ENCODE measurements at regions not wholly inside any gene's neighbourhood (a gene's known extent, or its start where the extent isn't known, plus 50 kb on each side); places are given as distances from the start of the nearest gene placed in this dataset.

DNA sequence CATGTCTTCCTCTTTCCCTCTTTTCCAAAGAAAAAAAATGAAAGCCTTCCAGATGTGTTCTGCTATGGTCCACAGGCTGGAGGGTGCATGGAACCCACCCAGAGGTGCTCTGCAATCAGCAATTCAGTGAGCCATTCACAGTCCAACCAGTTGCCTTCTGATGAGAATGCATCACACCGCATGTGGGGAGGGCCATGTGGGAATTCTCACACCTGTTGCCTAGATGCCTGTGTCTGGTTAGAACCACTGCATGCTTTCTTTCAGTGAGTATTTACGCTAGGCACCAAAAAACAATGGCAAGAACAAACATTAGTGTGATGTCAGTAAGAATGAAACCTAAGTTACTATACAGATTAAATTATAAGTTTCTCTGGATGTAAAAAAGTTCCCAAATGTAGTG is 311.6 kb upstream of the CDYL start:
- no peak for ATAC-seq
- WGBS, 2 donors = 92 to 95% methylated on average over 2 of the region's 2 CpGs
- TF ChIP-seq, protein P1, sequence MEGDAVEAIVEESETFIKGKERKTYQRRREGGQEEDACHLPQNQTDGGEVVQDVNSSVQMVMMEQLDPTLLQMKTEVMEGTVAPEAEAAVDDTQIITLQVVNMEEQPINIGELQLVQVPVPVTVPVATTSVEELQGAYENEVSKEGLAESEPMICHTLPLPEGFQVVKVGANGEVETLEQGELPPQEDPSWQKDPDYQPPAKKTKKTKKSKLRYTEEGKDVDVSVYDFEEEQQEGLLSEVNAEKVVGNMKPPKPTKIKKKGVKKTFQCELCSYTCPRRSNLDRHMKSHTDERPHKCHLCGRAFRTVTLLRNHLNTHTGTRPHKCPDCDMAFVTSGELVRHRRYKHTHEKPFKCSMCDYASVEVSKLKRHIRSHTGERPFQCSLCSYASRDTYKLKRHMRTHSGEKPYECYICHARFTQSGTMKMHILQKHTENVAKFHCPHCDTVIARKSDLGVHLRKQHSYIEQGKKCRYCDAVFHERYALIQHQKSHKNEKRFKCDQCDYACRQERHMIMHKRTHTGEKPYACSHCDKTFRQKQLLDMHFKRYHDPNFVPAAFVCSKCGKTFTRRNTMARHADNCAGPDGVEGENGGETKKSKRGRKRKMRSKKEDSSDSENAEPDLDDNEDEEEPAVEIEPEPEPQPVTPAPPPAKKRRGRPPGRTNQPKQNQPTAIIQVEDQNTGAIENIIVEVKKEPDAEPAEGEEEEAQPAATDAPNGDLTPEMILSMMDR (IDR thresholded peaks at IDR 0.05) = no peak
- DNase-seq = no peak
- Histone ChIP-seq H3K4me1 (peaks cover 5 to 15% (median 12%) of the 10 kb centered on the region in 9 donors), H3K27ac (no peak overlapping the region), H3K9me3 (no peaks in the 10 kb centered on the region), H3K36me3 (no peaks in the 10 kb centered on the region), H3K4me3 (no peak overlapping the region), H3K27me3 (no peaks in the 10 kb centered on the region)
- intact Hi-C loops (cut with DNase I) = loop anchor here in 2 of 10 donors (5.0 to 10.0 kb wide), 4 partner anchors 110 to 470 kb away; no protein-coding TSS in a partner anchor

DNA sequence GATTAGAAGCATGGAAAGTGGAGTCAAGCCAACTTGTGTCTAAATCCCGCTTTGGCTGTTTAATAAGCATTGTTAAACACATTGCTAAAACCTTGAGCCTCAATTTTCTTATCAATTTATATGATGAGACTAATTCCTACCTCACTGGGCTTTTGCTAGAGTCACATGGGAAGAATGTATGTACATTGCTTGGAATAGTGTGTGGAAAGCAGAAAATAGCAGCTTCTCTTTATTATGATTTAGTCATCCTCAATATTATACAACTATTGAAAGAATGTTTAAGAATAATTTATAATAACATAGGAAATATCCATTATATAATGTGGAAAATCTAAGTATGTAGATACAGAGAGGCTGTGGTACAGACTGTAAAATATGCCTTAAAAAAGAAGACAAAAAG is 313.0 kb upstream of the CDYL start:
- DNase-seq = no peak
- intact Hi-C loops (cut with DNase I) = loop anchor here in 2 of 10 donors (5.0 to 10.0 kb wide), 4 partner anchors 108 to 472 kb away; no protein-coding TSS in a partner anchor
- Histone ChIP-seq H3K9me3 (no peaks in the 10 kb centered on the region), H3K4me3 (no peak overlapping the region), H3K27ac (no peak overlapping the region), H3K4me1 (peaks cover 5 to 23% (median 19%) of the 10 kb centered on the region in 9 donors), H3K36me3 (no peaks in the 10 kb centered on the region), H3K27me3 (no peaks in the 10 kb centered on the region)
- WGBS, 2 donors = 90 to 95% methylated on average over 1 of the region's 1 CpG
- TF ChIP-seq, protein P1 (IDR thresholded peaks at IDR 0.05) = no peak
- ATAC-seq = no peak

DNA sequence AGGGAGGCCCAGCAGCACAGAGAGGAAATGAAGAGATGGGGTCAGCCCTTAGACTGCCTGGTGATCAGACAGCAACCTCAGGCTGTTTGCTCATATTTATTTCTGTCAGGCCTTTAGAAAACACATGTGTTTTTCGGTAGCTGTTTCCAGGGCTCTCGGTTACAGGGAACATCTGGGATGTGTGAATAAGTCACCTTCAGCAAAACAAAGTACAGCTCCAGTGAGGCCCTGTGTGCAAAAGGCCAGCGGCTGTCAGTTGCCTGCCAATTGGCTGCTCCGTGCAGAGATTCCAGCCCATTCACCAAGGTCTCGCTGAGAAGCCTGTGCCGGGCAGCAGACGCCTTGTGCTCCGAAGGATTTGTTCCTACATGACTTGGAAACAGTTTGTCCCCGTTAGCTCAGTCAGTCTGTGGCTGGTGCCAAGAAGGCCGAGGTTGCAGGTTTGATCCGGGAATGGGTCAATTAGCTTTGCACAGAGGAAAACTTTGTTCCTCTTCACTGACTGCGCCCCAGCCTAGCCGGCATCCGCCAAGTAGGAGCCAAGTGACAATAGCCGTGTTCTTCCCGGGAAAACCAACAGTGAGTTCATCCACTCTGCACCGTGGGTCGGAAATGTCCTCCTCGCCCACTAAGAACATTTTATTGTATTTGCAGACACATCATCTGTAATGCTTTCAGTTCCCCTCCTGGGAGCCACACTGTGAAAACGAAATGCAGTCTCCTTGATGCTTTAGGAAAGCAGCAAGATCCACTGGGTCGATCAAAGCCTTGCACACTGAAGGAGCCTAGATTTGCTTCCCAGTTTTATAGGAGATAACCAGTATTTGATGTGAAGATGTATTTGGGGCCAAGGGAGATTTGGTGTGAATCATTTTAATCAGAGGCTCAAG is 315.4 kb upstream of the CDYL start:
- peaks cover 0 to 9% (median 0%) of the 10 kb centered on the region in 11 donors for H3K9me3 ChIP-seq
- DNase-seq = peak; percentile 39 to 67
- H3K27me3 ChIP-seq = no peaks in the 10 kb centered on the region
- H3K4me3 ChIP-seq = peak overlapping the region in 2 of 10 donors; percentile 9 to 14
- TF ChIP-seq, protein P1 (IDR thresholded peaks at IDR 0.05) = no peak
- 48 to 53% methylated on average over 21 of the region's 21 CpGs for WGBS, 2 donors
- H3K4me1 ChIP-seq = peaks cover 5 to 23% (median 19%) of the 10 kb centered on the region in 9 donors
- ATAC-seq = peak; percentile 82 to 95 (median 92)
- intact Hi-C loops (cut with DNase I) = loop anchor here in 2 of 10 donors (5.0 to 10.0 kb wide), 4 partner anchors 106 to 474 kb away; no protein-coding TSS in a partner anchor
- H3K27ac ChIP-seq = peak overlapping the region; percentile 33 to 77 (median 67)
- no peaks in the 10 kb centered on the region for H3K36me3 ChIP-seq

DNA sequence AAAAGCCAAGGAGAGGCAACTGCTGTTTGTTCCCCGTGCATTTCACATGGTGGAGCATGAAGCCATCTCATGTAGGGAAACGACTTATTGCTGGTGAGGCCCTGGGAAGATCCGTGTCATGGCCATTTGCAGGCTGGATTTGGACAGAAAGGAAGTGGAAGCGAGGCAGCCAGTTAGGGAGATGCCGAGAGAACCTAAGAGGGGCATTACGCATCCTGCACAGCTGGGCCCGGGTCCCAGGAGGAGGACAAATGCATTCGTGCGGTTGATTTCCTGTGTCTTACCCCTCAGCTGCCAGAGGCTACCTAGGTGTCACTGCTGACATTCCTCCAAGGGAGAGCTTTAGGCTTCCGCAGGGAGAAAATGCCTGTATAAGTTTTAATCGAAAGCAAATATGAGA is 316.2 kb upstream of the CDYL start:
- H3K27me3 ChIP-seq = no peaks in the 10 kb centered on the region
- ATAC-seq (no peak), DNase-seq (no peak)
- peak overlapping the region; percentile 33 to 77 (median 67) for H3K27ac ChIP-seq
- 79 to 82% methylated on average over 11 of the region's 11 CpGs for WGBS, 2 donors
- H3K9me3 ChIP-seq = peaks cover 0 to 13% (median 0%) of the 10 kb centered on the region in 11 donors
- H3K36me3 ChIP-seq = no peaks in the 10 kb centered on the region
- intact Hi-C loops (cut with DNase I) = loop anchor here in 2 of 10 donors (5.0 to 10.0 kb wide), 4 partner anchors 105 to 475 kb away; no protein-coding TSS in a partner anchor
- TF ChIP-seq, protein P1 (IDR thresholded peaks at IDR 0.05) = no peak
- no peak overlapping the region for H3K4me3 ChIP-seq
- peaks cover 5 to 23% (median 19%) of the 10 kb centered on the region in 9 donors for H3K4me1 ChIP-seq

All from heart right ventricle (tissue), 16 donors.